ENCODE measurements at regions not wholly inside any gene's neighbourhood (a gene's known extent, or its start where the extent isn't known, plus 50 kb on each side); places are given as distances from the start of the nearest gene placed in this dataset.
A peak's percentile ranks its signal among the peaks of the same experiment; 100 is the strongest.

- H3K4me1 Mint-ChIP-seq = peaks cover 82% of the 10 kb centered on the region
- TF ChIP-seq, protein P1, sequence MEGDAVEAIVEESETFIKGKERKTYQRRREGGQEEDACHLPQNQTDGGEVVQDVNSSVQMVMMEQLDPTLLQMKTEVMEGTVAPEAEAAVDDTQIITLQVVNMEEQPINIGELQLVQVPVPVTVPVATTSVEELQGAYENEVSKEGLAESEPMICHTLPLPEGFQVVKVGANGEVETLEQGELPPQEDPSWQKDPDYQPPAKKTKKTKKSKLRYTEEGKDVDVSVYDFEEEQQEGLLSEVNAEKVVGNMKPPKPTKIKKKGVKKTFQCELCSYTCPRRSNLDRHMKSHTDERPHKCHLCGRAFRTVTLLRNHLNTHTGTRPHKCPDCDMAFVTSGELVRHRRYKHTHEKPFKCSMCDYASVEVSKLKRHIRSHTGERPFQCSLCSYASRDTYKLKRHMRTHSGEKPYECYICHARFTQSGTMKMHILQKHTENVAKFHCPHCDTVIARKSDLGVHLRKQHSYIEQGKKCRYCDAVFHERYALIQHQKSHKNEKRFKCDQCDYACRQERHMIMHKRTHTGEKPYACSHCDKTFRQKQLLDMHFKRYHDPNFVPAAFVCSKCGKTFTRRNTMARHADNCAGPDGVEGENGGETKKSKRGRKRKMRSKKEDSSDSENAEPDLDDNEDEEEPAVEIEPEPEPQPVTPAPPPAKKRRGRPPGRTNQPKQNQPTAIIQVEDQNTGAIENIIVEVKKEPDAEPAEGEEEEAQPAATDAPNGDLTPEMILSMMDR (IDR thresholded peaks at IDR 0.05) = no peak
- peaks cover 2 to 3% of the 10 kb centered on the region in 2 donors for H3K36me3 Mint-ChIP-seq
- H3K9me3 Mint-ChIP-seq = peaks cover 0 to 6% (median 1%) of the 10 kb centered on the region in 7 donors
- Histone ChIP-seq H3K27me3 (ENCODE audit: control insufficient read depth in 2 of 2, insufficient read depth in 2 of 2, low read length in 2 of 2) (no peaks in the 10 kb centered on the region), H3K9me3 (replicated peaks in 1 of 2; ENCODE audit: control insufficient read depth in 1 of 2, insufficient read depth in 1 of 2, low read length in 2 of 2) (no peaks in the 10 kb centered on the region), H3K36me3 (replicated peaks in 1 of 2; ENCODE audit: control insufficient read depth in 1 of 2, insufficient read depth in 2 of 2, low read length in 2 of 2) (no peaks in the 10 kb centered on the region), H3K4me1 (ENCODE audit: control insufficient read depth in 1 of 2, insufficient read depth in 2 of 2, low read length in 2 of 2) (peaks cover 54 to 60% of the 10 kb centered on the region in 2 donors), H2AFZ (ENCODE audit: insufficient read depth, low read depth, low read length, poor library complexity, severe bottlenecking) (no peak overlapping the region), H3K4me3 (replicated peaks in 1 of 3; ENCODE audit: low read depth in 2 of 3, low read length in 3 of 3) (no peak overlapping the region), H4K20me1 (ENCODE audit: insufficient read depth, low read length) (no peaks in the 10 kb centered on the region), H3K27ac (ENCODE audit: low read depth in 1 of 2, low read length in 2 of 2) (no peak overlapping the region), H3K79me2 (ENCODE audit: insufficient read depth, low read length) (no peaks in the 10 kb centered on the region), H3K9ac (ENCODE audit: insufficient read depth, low read length, poor library complexity, severe bottlenecking) (no peak overlapping the region), H3K4me2 (replicated peaks; ENCODE audit: extremely low read depth, low read length, poor library complexity, severe bottlenecking) (no peak overlapping the region)
- no peak overlapping the region for H3K27ac Mint-ChIP-seq
- 100% methylated on average over 1 of the region's 4 CpGs for WGBS (ENCODE audit: insufficient coverage)
- intact Hi-C loops (cut with micrococcal nuclease) = no loop called here
- H3K4me3 Mint-ChIP-seq = no peak overlapping the region
- H3K27me3 Mint-ChIP-seq (ENCODE audit: low read depth in 3 of 3) = peaks cover 0 to 6% (median under 1%) of the 10 kb centered on the region in 3 donors
- DNase-seq = no peak
Measured at GRCh38 chr1:230568676-230569075, 73.6 kb upstream of the COG2 start.

- TF ChIP-seq, protein P1 (IDR thresholded peaks at IDR 0.05) = no peak
- Histone ChIP-seq H3K4me1 (ENCODE audit: control insufficient read depth in 1 of 2, insufficient read depth in 2 of 2, low read length in 2 of 2) (peaks cover 47 to 55% of the 10 kb centered on the region in 2 donors), H3K4me3 (replicated peaks in 1 of 3; ENCODE audit: low read depth in 2 of 3, low read length in 3 of 3) (no peak overlapping the region), H3K9me3 (replicated peaks in 1 of 2; ENCODE audit: control insufficient read depth in 1 of 2, insufficient read depth in 1 of 2, low read length in 2 of 2) (no peaks in the 10 kb centered on the region), H3K27ac (ENCODE audit: low read depth in 1 of 2, low read length in 2 of 2) (no peak overlapping the region), H2AFZ (ENCODE audit: insufficient read depth, low read depth, low read length, poor library complexity, severe bottlenecking) (no peak overlapping the region), H3K79me2 (ENCODE audit: insufficient read depth, low read length) (no peaks in the 10 kb centered on the region), H3K4me2 (replicated peaks; ENCODE audit: extremely low read depth, low read length, poor library complexity, severe bottlenecking) (no peak overlapping the region), H3K27me3 (ENCODE audit: control insufficient read depth in 2 of 2, insufficient read depth in 2 of 2, low read length in 2 of 2) (no peaks in the 10 kb centered on the region), H4K20me1 (ENCODE audit: insufficient read depth, low read length) (no peaks in the 10 kb centered on the region), H3K36me3 (replicated peaks in 1 of 2; ENCODE audit: control insufficient read depth in 1 of 2, insufficient read depth in 2 of 2, low read length in 2 of 2) (no peaks in the 10 kb centered on the region), H3K9ac (ENCODE audit: insufficient read depth, low read length, poor library complexity, severe bottlenecking) (no peak overlapping the region)
- Mint-ChIP-seq H3K9me3 (peaks cover 0 to 6% (median 0%) of the 10 kb centered on the region in 7 donors), H3K27ac (peak overlapping the region in 1 of 7 donors; percentile 18), H3K4me1 (peaks cover 81% of the 10 kb centered on the region), H3K4me3 (no peak overlapping the region), H3K36me3 (peaks cover 2 to 3% of the 10 kb centered on the region in 2 donors), H3K27me3 (ENCODE audit: low read depth in 3 of 3) (peaks cover 0 to 6% (median 2%) of the 10 kb centered on the region in 3 donors)
- DNase-seq = no peak
- intact Hi-C loops (cut with micrococcal nuclease) = no loop called here
- 90% methylated on average over 7 of the region's 8 CpGs for WGBS (ENCODE audit: insufficient coverage)
Measured at GRCh38 chr1:230568008-230568407, 74.3 kb upstream of the COG2 start.
